Heart left ventricle (tissue), 16 donors: ENCODE measurements at regions not wholly inside any gene's neighbourhood (a gene's known extent, or its start where the extent isn't known, plus 50 kb on each side); places are given as distances from the start of the nearest gene placed in this dataset.

ENCODE experiments used
- ATAC-seq, 4 donors: fragments of 200-7000 bp; cut with Tn5 transposase; one replicate each; pipeline ENCODE4 v1.9.1; 2020 to 2022; ENCODE audit warnings: moderate library complexity in 4 of 4, mild to moderate bottlenecking in 3 of 4, moderate number of reproducible peaks in 1 of 4
- DNase-seq, 5 donors: peaks; one replicate each; pipeline ENCODE4 v3.0.0-alpha.2; 2020
- H3K27ac ChIP-seq, 12 donors: fragments of 200-600 bp; sonication (generic) in 4 of 12; one replicate each; pipeline versions ENCODE4 v1.5.0 to v1.8.0; 2016 to 2022; ENCODE audit warnings: mild to moderate bottlenecking in 2 of 12
- H3K27me3 ChIP-seq, 9 donors: fragments of 200-600 bp; sonication (generic) in 2 of 9; one replicate each; pipeline versions ENCODE4 v1.5.1 to v1.8.0; 2016 to 2022; ENCODE audit warnings: mild to moderate bottlenecking in 3 of 9
- H3K36me3 ChIP-seq, 9 donors: fragments of 200-600 bp; sonication (generic) in 2 of 9; one replicate each; pipeline versions ENCODE4 v1.5.0 to v1.8.0; 2018 to 2022; ENCODE audit warnings: mild to moderate bottlenecking in 2 of 9
- H3K4me1 ChIP-seq, 12 donors: fragments of 200-600 bp; sonication (generic) in 4 of 12; one replicate each; pipeline versions ENCODE4 v1.5.0 to v1.8.0; 2016 to 2022; ENCODE audit warnings: mild to moderate bottlenecking in 3 of 12
- H3K4me3 ChIP-seq, 12 donors: fragments of 200-600 bp; sonication (generic) in 4 of 12; one replicate each; pipeline versions ENCODE4 v1.5.0 to v1.8.0; 2017 to 2022; ENCODE audit warnings: mild to moderate bottlenecking in 9 of 12, moderate library complexity in 4 of 12
- H3K9me3 ChIP-seq, 12 donors: fragments of 200-600 bp; sonication (generic) in 4 of 12; one replicate each; pipeline versions ENCODE4 v1.5.0 to v1.8.0; 2016 to 2022; ENCODE audit warnings: mild to moderate bottlenecking in 1 of 12
- CTCF ChIP-seq, 12 donors: fragments of 200-600 bp; sonication (generic) in 4 of 12; IDR thresholded peaks; one replicate each; pipeline versions ENCODE4 v1.5.0 to v1.8.0; 2018 to 2022; ENCODE audit warnings: antibody characterized with exemption in 12 of 12, mild to moderate bottlenecking in 5 of 12
- POLR2A ChIP-seq, 2 donors: fragments of 450-650 bp; IDR thresholded peaks; one replicate each; pipeline ENCODE4 v1.6.1; 2017; ENCODE audit warnings: antibody characterized with exemption in 2 of 2, mild to moderate bottlenecking in 2 of 2, moderate library complexity in 2 of 2
- WGBS, 4 donors: extraction: QIAGEN DNeasy Blood & Tissue Kit in 2 of 4; methylation state at CpG; one replicate each; pipeline versions ENCODE4 v1.1.5 to v1.1.7; 2013 to 2018; 5-methylcytosine and 5-hydroxymethylcytosine counted together
- intact Hi-C, 10 donors: fragments of 100-400 bp; cut with DNase I; formaldehyde crosslinking; loops; one replicate each; pipeline versions ENCODE4 v1.11.1 to v1.14.2; 2022
- donor health status: ischemic (EF 13 %, LVEDD 7.1; RV severe dilation, severe dysfunction).
- donor health status: healthy with polysubstance abuse.
- donor health status: DM: no; HTN: yes; CAD: no.
- donor health status: DM: no; HTN: no; CAD: no.
- donor health status: ischemic (EF 25% LVEDD 6.9; RV normal size, moderate dysfunction).
- donor health status: ischemic (EF 25% LVEDD 5.7; RV mildly dilated, moderate dysfunction).
- donor health status: healthy.
- donor health status: DM: yes; HTN: yes; CAD: no.
- donor health status: ischemic (EF 35%, LVEDD 5.7; RV mildly dilated, moderate dysfunction).
- donor health status: nonischemic (EF 11% LVEDD 7.7; RV severe dilation, severe dysfunction).
- donor health status: DM: yes; HTN: yes; CAD: no.
- donor health status: PGD.
- donor health status: ischemic (EF 29% LVEDD 5.4; RV normal size, mild dysfunction).
- donor health status: nonischemic (EF 23%, LVEDD 6.1; RV moderate dilation, normal function).

GRCh38 chr10:56867236-56867635 lies 506.2 kb upstream of the ZWINT start:
- WGBS, 4 donors: 56 to 73% (median 61%) methylated on average over 3 of the region's 3 CpGs
- DNase-seq (no peak), ATAC-seq (no peak)
- TF ChIP-seq CTCF (IDR thresholded peaks at IDR 0.05) (no peak), POLR2A (IDR thresholded peaks at IDR 0.05) (no peak)
- Histone ChIP-seq H3K4me1 (no peaks in the 10 kb centered on the region), H3K27ac (no peak overlapping the region), H3K27me3 (no peaks in the 10 kb centered on the region), H3K9me3 (peaks cover 0 to 4% (median 0%) of the 10 kb centered on the region in 12 donors), H3K4me3 (no peak overlapping the region), H3K36me3 (no peaks in the 10 kb centered on the region)
- intact Hi-C loops: no loop called here

- Histone ChIP-seq H3K4me1 (no peaks in the 10 kb centered on the region), H3K9me3 (no peaks in the 10 kb centered on the region), H3K27ac (no peak overlapping the region), H3K36me3 (no peaks in the 10 kb centered on the region), H3K4me3 (no peak overlapping the region), H3K27me3 (no peaks in the 10 kb centered on the region)
- TF ChIP-seq POLR2A (IDR thresholded peaks at IDR 0.05) (no peak), CTCF (IDR thresholded peaks at IDR 0.05) (no peak)
- intact Hi-C loops: no loop called here
- ATAC-seq: no peak
- no peak for DNase-seq
- 70 to 85% (median 80%) methylated on average over 2 of the region's 2 CpGs for WGBS, 4 donors
Observed at GRCh38 chr10:56856569-56856968, 495.5 kb upstream of the ZWINT start.

GRCh38 chr10:56844978-56845529 lies 484.0 kb upstream of the ZWINT start:
- intact Hi-C loops: no loop called here
- Histone ChIP-seq H3K36me3 (no peaks in the 10 kb centered on the region), H3K4me1 (no peaks in the 10 kb centered on the region), H3K4me3 (no peak overlapping the region), H3K27ac (no peak overlapping the region), H3K9me3 (no peaks in the 10 kb centered on the region), H3K27me3 (no peaks in the 10 kb centered on the region)
- DNase-seq (no peak), ATAC-seq (no peak)
- 79 to 85% (median 81%) methylated on average over 6 of the region's 6 CpGs for WGBS, 4 donors
- no peak for TF ChIP-seq POLR2A (IDR thresholded peaks at IDR 0.05)

- TF ChIP-seq CTCF (IDR thresholded peaks at IDR 0.05): no peak
- no peak for TF ChIP-seq POLR2A (IDR thresholded peaks at IDR 0.05)
Observed at GRCh38 chr10:56836659-56837058, 475.6 kb upstream of the ZWINT start.

GRCh38 chr10:56831681-56832080 lies 470.6 kb upstream of the ZWINT start:
- no peak for ATAC-seq
- TF ChIP-seq CTCF (IDR thresholded peaks at IDR 0.05): no peak
- intact Hi-C loops: no loop called here

More at GRCh38 chr10:56836659-56837058, 475.6 kb upstream of the ZWINT start:
- Histone ChIP-seq H3K4me3 (no peak overlapping the region), H3K27ac (no peak overlapping the region), H3K27me3 (no peaks in the 10 kb centered on the region), H3K36me3 (no peaks in the 10 kb centered on the region), H3K4me1 (no peaks in the 10 kb centered on the region), H3K9me3 (no peaks in the 10 kb centered on the region)
- intact Hi-C loops: no loop called here
- no peak for ATAC-seq
- DNase-seq: no peak

More at GRCh38 chr10:56831681-56832080, 470.6 kb upstream of the ZWINT start:
- Histone ChIP-seq H3K9me3 (peaks cover 0 to 18% (median 0%) of the 10 kb centered on the region in 12 donors), H3K4me3 (no peak overlapping the region), H3K27ac (no peak overlapping the region), H3K36me3 (no peaks in the 10 kb centered on the region), H3K4me1 (no peaks in the 10 kb centered on the region), H3K27me3 (no peaks in the 10 kb centered on the region)
- no peak for DNase-seq
- WGBS, 4 donors: 48 to 80% (median 55%) methylated on average over 3 of the region's 3 CpGs
